HepG2 (cell line): ENCODE measurements at regions not wholly inside any gene's neighbourhood (a gene's known extent, or its start where the extent isn't known, plus 50 kb on each side); places are given as distances from the start of the nearest gene placed in this dataset.
A peak's percentile ranks its signal among the peaks of the same experiment; 100 is the strongest.

ENCODE experiments used
- ATAC-seq: fragments of 200-7000 bp; cut with Tn5 transposase; 3 replicates; pipeline ENCODE4 v1.9.1; 2020; ENCODE audit warnings: mild to moderate bottlenecking, moderate library complexity
- BruUV-seq: library from RNA; stranded (reverse); fragments of 400-500 nt; replicated peaks from 2 replicates; lab custom pipeline; 2021; lab: Mats Ljungman, UMichigan
- CTCF ChIA-PET: fragments of 300-600 bp; formaldehyde crosslinking; extraction: SDS; loops from one replicate; lab custom pipeline; 2021; ENCODE audit warnings: low total read pairs, inconsistent platforms, low intra/inter-chr PET ratio; lab: Yijun Ruan, JAX
- POLR2A ChIA-PET: fragments of 350-600 bp; sonication (Branson Sonifier 250); formaldehyde crosslinking; loops from one replicate; lab custom pipeline; 2020; ENCODE audit warnings: antibody characterized with exemption, inconsistent platforms; lab: Yijun Ruan, JAX
- DNase-seq: peaks from one replicate; pipeline ENCODE4 v3.0.0-alpha.2; 2015; ENCODE audit warnings: low spot score
- FAIRE-seq: peaks from 3 replicates; lab custom pipeline; 2011; peaks lifted over from hg19 to GRCh38; lab: Jason Lieb, UNC
- H2AFZ ChIP-seq: one replicate; pipeline ENCODE4 v1.6.1; 2011; ENCODE audit warnings: low read length, inconsistent platforms
- H3K27ac ChIP-seq: fragments of 300-600 bp; 3 replicates; pipeline ENCODE4 v1.8.0; 2011; ENCODE audit warnings: mixed run types, mild to moderate bottlenecking, mixed read lengths, low read length, inconsistent platforms; ENCODE audit not compliant: insufficient read depth; ENCODE audit errors: extremely low read length
- H3K27me3 ChIP-seq, 2 experiments: fragments of 200-600 bp in 1 of 2; 2 replicates in 1 of 2; 3 replicates in 1 of 2; pipeline versions ENCODE4 v1.6.0 to v1.8.0; 2011; ENCODE audit warnings: low read length in 2 of 2, mild to moderate bottlenecking in 2 of 2, moderate library complexity in 2 of 2, inconsistent platforms in 1 of 2; ENCODE audit not compliant: insufficient read depth in 2 of 2, control insufficient read depth in 1 of 2
- H3K36me3 ChIP-seq, 2 experiments: fragments of 200-600 bp in 1 of 2; replicated peaks in 1 of 2; 2 replicates in 1 of 2; 3 replicates in 1 of 2; pipeline versions ENCODE4 v1.5.1 to v1.8.0; 2011; ENCODE audit warnings: low read length in 2 of 2, inconsistent platforms in 1 of 2; ENCODE audit not compliant: insufficient read depth in 2 of 2, control insufficient read depth in 1 of 2
- H3K4me1 ChIP-seq: 2 replicates; pipeline ENCODE4 v1.5.1; 2012; ENCODE audit warnings: low read length, inconsistent platforms; ENCODE audit not compliant: insufficient read depth
- H3K4me2 ChIP-seq: 2 replicates; pipeline ENCODE4 v1.6.0; 2011; ENCODE audit warnings: low read depth, low read length, inconsistent platforms
- H3K4me3 ChIP-seq, 3 experiments: fragments of 200-600 bp in 1 of 3; sonication (generic), shearing (Covaris generic) in 1 of 3; replicated peaks in 1 of 3; 2 replicates each; pipeline ENCODE4 v1.5.1; 2011 to 2016; ENCODE audit warnings: low read length in 3 of 3, inconsistent platforms in 2 of 3, low read depth in 2 of 3, mild to moderate bottlenecking in 2 of 3, control low read depth in 1 of 3, mixed read lengths in 1 of 3; ENCODE audit not compliant: insufficient read depth in 1 of 3
- H3K79me2 ChIP-seq: one replicate; pipeline ENCODE4 v1.6.1; 2011; ENCODE audit warnings: low read length, inconsistent platforms; ENCODE audit not compliant: insufficient read depth
- H3K9ac ChIP-seq: 2 replicates; pipeline ENCODE4 v1.6.0; 2011; ENCODE audit warnings: mild to moderate bottlenecking, low read depth, low read length, inconsistent platforms; ENCODE audit not compliant: insufficient read depth
- H3K9me3 ChIP-seq: 2 replicates; pipeline ENCODE4 v1.5.1; 2012; ENCODE audit warnings: mild to moderate bottlenecking, low read length
- H4K20me1 ChIP-seq: 2 replicates; pipeline ENCODE4 v1.6.0; 2011; ENCODE audit warnings: inconsistent platforms, mild to moderate bottlenecking, low read length, moderate library complexity; ENCODE audit not compliant: insufficient read depth
- ARID2 ChIP-seq: sonication (generic); formaldehyde crosslinking; IDR thresholded peaks from 2 replicates; pipeline ENCODE4 v1.8.1; 2022; ENCODE audit warnings: mild to moderate bottlenecking, missing genetic modification reagents, borderline replicate concordance
- FOXK2 ChIP-seq: fragments of 450-650 bp; IDR thresholded peaks from 2 replicates; pipeline ENCODE4 v1.6.1; 2016
- HES4 ChIP-seq: sonication (generic); formaldehyde crosslinking; IDR thresholded peaks from 2 replicates; pipeline ENCODE4 v1.9.0; 2021; ENCODE audit warnings: mild to moderate bottlenecking, missing genetic modification reagents, borderline replicate concordance
- POGK ChIP-seq: sonication (generic); formaldehyde crosslinking; conservative IDR thresholded peaks from 2 replicates; pipeline ENCODE4 v1.8.0; 2022; ENCODE audit warnings: mild to moderate bottlenecking, moderate library complexity, missing genetic modification reagents
- STAG1 ChIP-seq: sonication (generic); formaldehyde crosslinking; IDR thresholded peaks from 2 replicates; pipeline ENCODE4 v1.4.0; 2020; ENCODE audit warnings: missing genetic modification reagents
- THAP9 ChIP-seq: sonication (generic); formaldehyde crosslinking; IDR thresholded peaks from 2 replicates; pipeline ENCODE4; 2020; ENCODE audit warnings: missing genetic modification reagents, mild to moderate bottlenecking, borderline replicate concordance
- ZBTB7A ChIP-seq: sonication (generic); formaldehyde crosslinking; IDR thresholded peaks from 2 replicates; pipeline ENCODE4 v1.8.0; 2022; ENCODE audit warnings: mild to moderate bottlenecking, missing genetic modification reagents
- ZNF317 ChIP-seq: sonication (generic); formaldehyde crosslinking; IDR thresholded peaks from 2 replicates; pipeline ENCODE4 v1.5.0; 2020; ENCODE audit warnings: mild to moderate bottlenecking, missing genetic modification reagents
- ZNF354B ChIP-seq: sonication (generic); formaldehyde crosslinking; IDR thresholded peaks from 2 replicates; pipeline ENCODE4 v1.8.0; 2022; ENCODE audit warnings: mild to moderate bottlenecking, missing genetic modification reagents
- ZNF510 ChIP-seq: sonication (generic); formaldehyde crosslinking; IDR thresholded peaks from 2 replicates; pipeline ENCODE4 v1.4.0; 2020; ENCODE audit warnings: low read depth, mild to moderate bottlenecking, missing genetic modification reagents
- ZNF841 ChIP-seq: sonication (generic); formaldehyde crosslinking; IDR thresholded peaks from 2 replicates; pipeline ENCODE4 v1.8.1; 2023; ENCODE audit warnings: missing genetic modification reagents, borderline replicate concordance
- whole genome bisulfite sequencing: methylation state at CpG from one replicate; pipeline ENCODE4 v1.1.6; 2017; ENCODE audit warnings: low lambda C conversion rate; 5-methylcytosine and 5-hydroxymethylcytosine counted together
- in situ Hi-C: cut with HindIII; loops from 2 replicates; pipeline ENCODE4 v1.10.0; 2017; ENCODE audit warnings: low pct_unique_long_range_greater_than_20kb; ENCODE audit not compliant: extremely low pct_ligation_motif_present
- intact Hi-C: fragments of 100-400 bp; cut with micrococcal nuclease; formaldehyde crosslinking; loops from one replicate; pipeline ENCODE4 v1.10.0; 2022; ENCODE audit not compliant: unreplicated experiment
- TF ChIP-seq, protein P1 (sequence below): sonication (generic); formaldehyde crosslinking; IDR thresholded peaks from 2 replicates; pipeline ENCODE4 v1.9.0; 2022; ENCODE audit warnings: low read depth, missing genetic modification reagents

- ATAC-seq (no peak), FAIRE-seq (no peak), DNase-seq (no peak)
- ChIA-PET CTCF (no interaction called here), POLR2A (no interaction called here)
- Histone ChIP-seq H4K20me1 (no peaks in the 10 kb centered on the region), H3K27ac (no peak overlapping the region), H3K79me2 (no peaks in the 10 kb centered on the region), H3K9me3 (no peaks in the 10 kb centered on the region), H2AFZ (no peak overlapping the region), H3K4me2 (no peak overlapping the region), H3K36me3 (no peaks in the 10 kb centered on the region), H3K9ac (no peak overlapping the region), H3K4me1 (no peaks in the 10 kb centered on the region), H3K4me3 (no peak overlapping the region), H3K27me3 (no peaks in the 10 kb centered on the region)
- WGBS = 3% methylated on average over 2 of the region's 2 CpGs
- in situ Hi-C loops = no loop called here
- intact Hi-C loops = no loop called here
- TF ChIP-seq ZNF841 (no peak), ZNF510 (CRISPR knock-in tag) (no peak), FOXK2 (no peak)
- BruUV-seq = no TSS peak
Observed at GRCh38 chr20:24304291-24304690, 165.1 kb upstream of the SYNDIG1 start.

- DNase-seq = no peak
- in situ Hi-C loops (no loop called here), intact Hi-C loops (no loop called here)
- Histone ChIP-seq H3K4me1 (no peaks in the 10 kb centered on the region), H3K27ac (no peak overlapping the region), H3K27me3 (no peaks in the 10 kb centered on the region), H3K9ac (no peak overlapping the region), H3K79me2 (no peaks in the 10 kb centered on the region), H3K36me3 (no peaks in the 10 kb centered on the region), H3K9me3 (no peaks in the 10 kb centered on the region), H3K4me3 (no peak overlapping the region), H4K20me1 (no peaks in the 10 kb centered on the region), H3K4me2 (no peak overlapping the region), H2AFZ (no peak overlapping the region)
- POLR2A ChIA-PET = no interaction called here
- 20% methylated on average over 14 of the region's 14 CpGs for WGBS
- CTCF ChIA-PET = no interaction called here
- FAIRE-seq = no peak
- no peak for TF ChIP-seq ZNF354B (CRISPR knock-in tag)
- TF ChIP-seq POGK (CRISPR knock-in tag) = no peak
- TF ChIP-seq ZNF317 (CRISPR knock-in tag) = no peak
- TF ChIP-seq STAG1 (CRISPR knock-in tag) = peak; percentile 20; the same call in 1 of the 2 replicates
- no peak for TF ChIP-seq ARID2 (CRISPR knock-in tag)
- TF ChIP-seq, protein P1, sequence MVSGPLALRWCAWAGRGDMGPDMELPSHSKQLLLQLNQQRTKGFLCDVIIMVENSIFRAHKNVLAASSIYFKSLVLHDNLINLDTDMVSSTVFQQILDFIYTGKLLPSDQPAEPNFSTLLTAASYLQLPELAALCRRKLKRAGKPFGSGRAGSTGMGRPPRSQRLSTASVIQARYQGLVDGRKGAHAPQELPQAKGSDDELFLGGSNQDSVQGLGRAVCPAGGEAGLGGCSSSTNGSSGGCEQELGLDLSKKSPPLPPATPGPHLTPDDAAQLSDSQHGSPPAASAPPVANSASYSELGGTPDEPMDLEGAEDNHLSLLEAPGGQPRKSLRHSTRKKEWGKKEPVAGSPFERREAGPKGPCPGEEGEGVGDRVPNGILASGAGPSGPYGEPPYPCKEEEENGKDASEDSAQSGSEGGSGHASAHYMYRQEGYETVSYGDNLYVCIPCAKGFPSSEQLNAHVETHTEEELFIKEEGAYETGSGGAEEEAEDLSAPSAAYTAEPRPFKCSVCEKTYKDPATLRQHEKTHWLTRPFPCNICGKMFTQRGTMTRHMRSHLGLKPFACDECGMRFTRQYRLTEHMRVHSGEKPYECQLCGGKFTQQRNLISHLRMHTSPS (CRISPR knock-in tag) = no peak
- no peak for TF ChIP-seq HES4
- no peak for TF ChIP-seq THAP9 (CRISPR knock-in tag)
- TF ChIP-seq ZBTB7A = no peak
- no TSS peak for BruUV-seq
- ATAC-seq = no peak
Observed at GRCh38 chr20:24303393-24304170, 165.8 kb upstream of the SYNDIG1 start.
